Heart left ventricle (tissue), 13 donors: ENCODE measurements at regions not wholly inside any gene's neighbourhood (a gene's known extent, or its start where the extent isn't known, plus 50 kb on each side); places are given as distances from the start of the nearest gene placed in this dataset.

Experiments
- POLR2A ChIP-seq, 2 donors: fragments of 450-650 bp; IDR thresholded peaks; one replicate each; pipeline ENCODE4 v1.6.1; 2017; ENCODE audit warnings: antibody characterized with exemption in 2 of 2, mild to moderate bottlenecking in 2 of 2, moderate library complexity in 2 of 2
- TF ChIP-seq, protein P1 (sequence below), 12 donors: fragments of 200-600 bp; sonication (generic) in 4 of 12; IDR thresholded peaks; one replicate each; pipeline versions ENCODE4 v1.5.0 to v1.8.0; 2018 to 2022; ENCODE audit warnings: antibody characterized with exemption in 12 of 12, mild to moderate bottlenecking in 5 of 12
- donor health status: ischemic (EF 13 %, LVEDD 7.1; RV severe dilation, severe dysfunction).
- donor health status: DM: no; HTN: yes; CAD: no.
- donor health status: DM: no; HTN: no; CAD: no.
- donor health status: ischemic (EF 25% LVEDD 6.9; RV normal size, moderate dysfunction).
- donor health status: ischemic (EF 25% LVEDD 5.7; RV mildly dilated, moderate dysfunction).
- donor health status: ischemic (EF 35%, LVEDD 5.7; RV mildly dilated, moderate dysfunction).
- donor health status: nonischemic (EF 11% LVEDD 7.7; RV severe dilation, severe dysfunction).
- donor health status: DM: yes; HTN: yes; CAD: no.
- donor health status: PGD.
- donor health status: ischemic (EF 29% LVEDD 5.4; RV normal size, mild dysfunction).
- donor health status: nonischemic (EF 23%, LVEDD 6.1; RV moderate dilation, normal function).

- TF ChIP-seq POLR2A (IDR thresholded peaks at IDR 0.05), result no peak
- TF ChIP-seq, protein P1, sequence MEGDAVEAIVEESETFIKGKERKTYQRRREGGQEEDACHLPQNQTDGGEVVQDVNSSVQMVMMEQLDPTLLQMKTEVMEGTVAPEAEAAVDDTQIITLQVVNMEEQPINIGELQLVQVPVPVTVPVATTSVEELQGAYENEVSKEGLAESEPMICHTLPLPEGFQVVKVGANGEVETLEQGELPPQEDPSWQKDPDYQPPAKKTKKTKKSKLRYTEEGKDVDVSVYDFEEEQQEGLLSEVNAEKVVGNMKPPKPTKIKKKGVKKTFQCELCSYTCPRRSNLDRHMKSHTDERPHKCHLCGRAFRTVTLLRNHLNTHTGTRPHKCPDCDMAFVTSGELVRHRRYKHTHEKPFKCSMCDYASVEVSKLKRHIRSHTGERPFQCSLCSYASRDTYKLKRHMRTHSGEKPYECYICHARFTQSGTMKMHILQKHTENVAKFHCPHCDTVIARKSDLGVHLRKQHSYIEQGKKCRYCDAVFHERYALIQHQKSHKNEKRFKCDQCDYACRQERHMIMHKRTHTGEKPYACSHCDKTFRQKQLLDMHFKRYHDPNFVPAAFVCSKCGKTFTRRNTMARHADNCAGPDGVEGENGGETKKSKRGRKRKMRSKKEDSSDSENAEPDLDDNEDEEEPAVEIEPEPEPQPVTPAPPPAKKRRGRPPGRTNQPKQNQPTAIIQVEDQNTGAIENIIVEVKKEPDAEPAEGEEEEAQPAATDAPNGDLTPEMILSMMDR (IDR thresholded peaks at IDR 0.05), result no peak
Measured at GRCh38 chr10:118968482-118968881, 61.0 kb upstream of the NANOS1 start.
